GM19238 (cell line): ENCODE measurements at regions not wholly inside any gene's neighbourhood (a gene's known extent, or its start where the extent isn't known, plus 50 kb on each side); places are given as distances from the start of the nearest gene placed in this dataset.
"Not testable (repeated sequence)": the region's sequence is repeated elsewhere in the genome, so short reads cannot be mapped to it uniquely, and the experiment has no call there.

Source experiments
- DNase-seq: peaks from one replicate; pipeline ENCODE4 v3.0.0; 2011; ENCODE audit warnings: low spot score; ENCODE audit not compliant: insufficient read length

DNA sequence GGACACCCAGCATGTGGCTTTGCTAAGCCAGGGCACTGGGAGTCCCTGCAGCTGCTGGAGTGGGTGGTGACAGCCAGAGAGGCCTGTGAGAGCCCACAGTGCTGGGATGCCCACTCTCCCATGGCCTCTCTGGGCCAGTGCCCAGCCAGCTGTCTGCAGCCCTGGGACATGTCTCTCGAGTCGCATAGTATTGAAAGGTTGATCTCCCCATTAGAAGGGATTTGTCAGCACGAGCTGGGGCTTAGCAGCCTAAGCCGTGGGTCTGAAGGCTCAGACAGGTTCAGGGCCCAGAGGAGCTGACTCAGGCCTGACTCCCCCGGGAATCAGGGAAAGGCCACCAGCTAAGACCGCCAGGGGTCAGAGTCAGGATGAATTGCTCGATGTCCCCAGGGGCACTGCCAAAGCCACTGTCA, 53.5 kb downstream of the FOXD2 start:
- DNase-seq = no peak

DNA sequence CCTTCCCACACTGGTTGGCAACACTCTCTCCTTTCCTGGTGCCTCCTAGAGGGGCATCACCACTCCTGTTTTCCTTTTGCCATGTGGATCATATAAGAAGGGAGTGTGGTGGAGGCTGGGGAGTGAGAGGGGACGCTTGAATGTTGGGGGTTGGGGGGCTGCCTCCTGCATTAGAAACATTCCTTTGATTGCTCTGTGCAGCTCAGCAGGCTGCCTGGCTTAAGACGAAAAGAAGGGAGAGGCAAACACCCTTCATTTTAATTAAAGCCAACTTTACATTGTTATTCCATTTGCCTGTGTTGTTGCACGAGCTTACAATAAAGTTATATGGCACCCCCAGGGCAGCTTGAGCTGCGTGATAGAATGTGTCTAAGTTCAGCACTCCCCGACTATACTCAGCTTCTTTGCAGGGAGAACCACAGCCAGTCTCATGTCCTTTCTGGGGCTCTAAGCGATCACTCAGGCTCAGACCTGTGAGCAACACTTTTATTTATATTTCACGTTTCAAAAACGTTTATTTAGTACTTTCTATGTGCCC, 57.4 kb downstream of the FOXD2 start:
- no peak for DNase-seq

DNA sequence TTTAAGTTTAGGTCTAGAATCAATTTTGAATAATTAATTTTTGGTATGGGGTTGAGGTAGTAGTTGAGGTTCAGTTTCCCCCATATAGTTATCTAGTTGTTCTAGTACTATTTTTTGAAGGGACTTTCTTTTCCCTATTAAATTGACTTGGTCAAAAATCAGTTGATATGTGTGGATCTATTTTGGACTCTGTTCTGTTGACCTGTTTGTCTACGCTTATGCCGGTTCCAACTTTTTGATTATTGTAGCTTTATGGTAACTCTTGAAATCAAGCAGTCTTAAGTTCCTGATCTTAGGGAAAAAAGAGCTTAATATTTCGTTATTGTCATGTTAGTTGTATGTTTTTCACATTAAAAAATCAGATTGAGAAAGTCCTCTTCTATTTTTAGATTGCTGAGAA, 60.7 kb downstream of the FOXD2 start:
- no peak for DNase-seq

DNA sequence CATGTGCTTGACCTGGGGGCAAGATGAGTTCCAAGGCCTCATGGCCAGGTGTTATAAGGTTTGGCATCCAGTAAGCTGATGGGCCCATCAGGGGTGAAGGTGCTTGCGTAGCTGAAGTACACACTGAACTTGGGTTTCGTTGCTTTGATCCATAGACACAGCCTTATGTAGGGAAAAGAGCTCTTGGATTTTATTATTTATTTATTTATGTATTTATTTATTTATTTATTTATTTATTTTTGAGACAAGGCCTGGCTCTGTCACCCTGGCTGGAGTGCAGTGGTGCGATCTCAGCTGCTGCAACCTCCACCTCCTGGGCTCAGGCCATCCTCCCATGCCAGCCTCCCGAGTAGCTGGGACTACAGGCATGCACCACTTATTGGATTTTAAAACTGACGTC, 63.2 kb downstream of the FOXD2 start:
- DNase-seq = no peak

DNA sequence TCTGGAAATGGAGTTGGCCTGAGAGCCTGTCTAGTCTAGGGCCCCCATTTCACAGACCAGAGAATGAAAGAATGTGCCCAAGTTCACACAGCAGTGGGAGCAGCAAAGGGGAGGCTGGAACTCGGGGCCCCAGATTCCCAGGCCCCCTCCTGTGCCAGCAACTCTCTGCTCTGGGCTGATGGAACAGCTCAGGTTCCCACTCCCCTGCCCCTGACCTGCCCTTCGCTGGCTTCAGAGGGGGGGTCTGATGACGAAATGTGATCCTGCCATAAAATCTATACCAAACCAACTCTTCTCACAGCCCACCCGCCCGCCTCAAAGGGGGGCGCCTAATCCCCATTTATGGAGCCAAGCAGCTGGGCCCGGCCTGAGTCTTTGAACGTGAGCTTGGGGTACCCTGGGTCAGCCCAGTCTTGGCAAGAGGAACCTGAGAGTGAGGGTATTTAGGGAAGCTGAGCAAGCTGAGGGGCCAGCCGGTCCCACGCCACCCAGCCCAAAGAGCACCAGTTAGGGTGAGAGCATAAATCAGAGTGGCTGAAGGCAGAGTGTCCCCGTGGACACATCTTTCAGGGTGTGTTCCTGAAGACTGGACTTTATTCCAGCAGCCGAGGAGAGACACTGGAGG, 65.0 kb downstream of the FOXD2 start:
- DNase-seq = no peak

DNA sequence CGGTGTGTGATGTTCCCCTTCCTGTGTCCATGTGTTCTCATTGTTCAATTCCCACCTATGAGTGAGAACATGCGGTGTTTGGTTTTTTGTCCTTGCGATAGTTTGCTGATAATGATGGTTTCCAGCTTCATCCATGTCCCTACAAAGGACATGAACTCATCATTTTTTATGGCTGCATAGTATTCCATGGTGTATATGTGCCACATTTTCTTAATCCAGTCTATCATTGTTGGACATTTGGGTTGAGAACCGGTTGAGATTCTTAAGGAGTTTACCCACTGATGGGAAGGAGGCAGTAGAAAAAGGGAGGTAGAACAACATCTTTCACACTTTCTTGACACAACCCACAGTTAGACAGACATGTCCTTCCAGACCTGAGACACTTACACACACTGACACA, 67.0 kb downstream of the FOXD2 start:
- not testable (repeated sequence) for DNase-seq

DNA sequence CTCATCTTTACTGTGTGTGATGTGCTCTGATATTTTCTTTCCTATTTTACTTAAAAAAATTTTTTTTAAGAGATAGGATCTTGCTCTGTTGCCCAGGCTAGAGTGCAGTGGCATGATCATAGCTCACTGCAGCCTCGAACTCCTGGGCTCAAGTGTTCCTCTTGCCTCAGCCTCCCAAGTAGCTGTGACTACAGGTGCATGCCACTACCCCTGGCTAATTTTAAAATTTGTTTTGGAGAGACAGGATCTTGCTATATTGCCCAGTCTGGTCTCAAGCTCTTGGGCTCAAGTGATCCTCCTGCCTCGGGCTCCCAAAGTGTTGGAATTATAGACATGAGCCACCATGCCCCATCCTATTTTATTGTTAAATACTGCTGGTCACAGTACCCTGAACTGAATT, 67.4 kb downstream of the FOXD2 start:
- DNase-seq = no peak

DNA sequence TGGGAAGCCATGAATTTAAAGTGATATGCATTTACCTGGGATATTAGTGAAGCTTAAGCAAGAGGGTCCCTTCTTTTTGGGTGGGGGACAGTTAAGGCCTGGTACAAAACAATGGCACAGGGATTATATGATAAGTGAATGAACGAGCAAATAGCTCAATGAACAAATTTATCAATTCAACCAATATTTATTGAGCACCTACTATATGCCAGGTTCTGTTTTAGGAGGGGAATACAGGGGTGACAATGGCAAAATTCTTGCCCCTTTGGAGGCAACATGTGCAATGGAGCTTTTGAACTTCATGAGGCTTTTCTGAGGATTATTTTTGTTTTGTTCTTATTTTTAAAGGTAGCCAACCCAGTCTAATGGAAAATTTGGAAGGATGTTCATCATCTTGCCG, 68.2 kb downstream of the FOXD2 start:
- DNase-seq = no peak

DNA sequence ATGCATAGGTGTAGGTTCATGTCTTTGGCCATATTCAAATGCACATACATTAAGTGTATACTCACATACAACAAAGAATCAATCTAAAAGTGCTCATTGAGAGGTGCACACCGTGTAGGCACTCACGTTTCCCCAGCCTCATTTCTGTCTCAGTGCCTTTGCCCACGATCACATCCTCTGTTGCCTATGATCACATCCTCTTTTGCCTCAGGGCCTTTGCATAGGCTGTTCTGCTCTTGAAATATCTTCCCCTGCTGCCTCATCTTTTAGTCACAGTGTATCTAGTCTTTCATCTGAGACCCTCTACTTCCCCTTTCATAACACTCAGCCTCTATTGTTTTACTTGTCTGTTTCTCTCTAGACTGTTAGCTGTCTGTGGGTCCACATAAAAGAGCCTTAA, 69.3 kb downstream of the FOXD2 start:
- no peak for DNase-seq

DNA sequence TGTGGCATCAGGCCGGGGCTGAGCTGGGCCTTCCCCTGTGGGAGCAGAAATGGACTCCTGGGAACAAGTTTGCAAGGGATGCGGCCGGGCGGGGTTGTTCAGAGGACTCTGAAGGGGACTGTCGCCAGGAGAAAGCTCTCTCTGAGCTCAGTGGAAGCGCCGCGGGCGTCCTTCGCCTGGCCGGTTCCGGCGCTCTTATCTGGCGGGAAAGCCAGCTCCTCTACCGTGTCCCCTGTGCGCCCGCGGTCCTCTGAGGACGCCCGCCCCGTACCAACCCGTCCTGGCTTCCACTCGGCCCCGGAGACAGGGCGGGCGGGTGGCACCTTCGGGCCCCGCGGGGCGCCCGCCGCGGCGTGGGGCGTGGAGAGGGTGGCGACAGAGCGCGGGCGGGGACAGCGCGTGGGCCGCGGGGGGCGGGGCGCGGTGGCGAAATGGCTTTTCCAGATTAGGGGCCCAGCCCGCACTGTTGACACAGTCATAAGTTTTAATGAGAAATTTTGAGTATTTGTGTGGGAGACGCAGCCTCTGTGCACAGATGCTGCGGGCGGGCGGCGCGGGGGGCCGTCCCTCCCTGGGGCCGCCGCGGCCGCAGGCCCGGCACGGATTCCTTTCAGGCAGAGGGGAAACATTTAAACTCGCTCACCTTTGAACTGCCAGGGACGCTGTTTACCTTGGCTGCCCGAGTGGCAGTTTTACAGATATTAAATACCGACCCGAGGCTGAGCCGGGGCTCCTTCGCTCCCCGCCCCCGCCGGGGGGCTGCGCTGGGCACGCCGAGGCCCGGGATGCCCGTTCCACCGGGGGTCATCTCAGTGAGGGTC, 70.2 kb downstream of the FOXD2 start:
- no peak for DNase-seq

DNA sequence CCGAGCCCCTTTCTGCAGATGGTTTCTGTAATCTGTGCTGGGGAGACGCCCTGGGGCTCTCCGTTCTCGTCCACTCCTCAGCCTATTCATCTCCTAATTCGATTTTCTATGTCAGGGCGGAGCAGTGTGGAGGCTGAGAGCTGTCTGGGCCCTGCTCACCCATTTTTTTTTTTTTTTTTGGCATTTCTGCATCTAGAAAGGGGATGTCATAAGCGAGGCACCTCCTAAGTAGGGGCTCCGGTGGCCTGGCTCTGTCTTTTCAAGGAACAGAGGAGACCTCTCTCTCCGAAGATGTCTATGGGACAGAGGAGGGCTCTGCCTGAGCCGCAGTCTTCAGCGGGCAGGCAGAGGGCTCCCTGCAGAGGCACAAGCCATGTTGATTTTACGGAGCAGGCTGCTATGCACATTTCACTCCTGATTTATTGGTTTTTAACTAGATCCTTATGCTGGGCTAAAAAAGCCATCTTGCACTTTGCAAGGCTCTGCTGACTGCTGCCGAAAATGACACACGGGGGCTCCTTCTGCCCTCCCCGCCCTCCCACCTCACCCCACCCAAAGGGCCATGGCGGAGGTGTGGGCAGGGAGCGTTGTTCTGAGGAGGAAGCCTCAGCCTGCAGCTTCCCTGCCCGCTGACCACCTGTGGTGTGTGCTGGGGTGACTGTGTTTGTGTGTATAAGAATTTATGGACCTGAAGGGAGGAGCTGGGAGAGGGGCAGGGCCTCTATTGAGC, 71.0 kb downstream of the FOXD2 start:
- no peak for DNase-seq

DNA sequence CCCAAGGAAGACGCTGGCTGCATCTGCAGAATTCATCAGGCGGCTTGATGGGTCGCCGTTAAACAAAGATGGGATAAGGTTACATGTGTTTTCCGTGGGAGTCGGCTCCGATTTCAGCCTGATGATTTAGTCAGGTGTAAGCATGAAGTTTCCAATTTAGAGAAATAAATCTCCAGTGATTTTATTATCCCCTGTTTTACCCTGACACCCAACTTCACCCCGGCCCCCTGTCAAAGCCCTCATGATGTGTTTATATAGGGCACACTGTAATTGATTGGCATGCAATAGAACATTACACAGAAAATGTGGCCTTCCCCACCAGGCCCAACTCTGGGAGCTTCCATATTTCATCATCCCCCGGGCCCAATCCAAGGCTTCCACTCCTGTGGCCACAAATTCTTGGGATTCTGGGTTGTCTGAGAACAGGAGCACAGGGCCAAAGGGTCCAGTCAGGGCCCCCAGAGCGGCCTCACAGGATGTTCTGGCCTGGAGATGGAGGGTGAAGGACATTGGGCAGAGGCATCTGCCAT, 72.5 kb downstream of the FOXD2 start:
- DNase-seq = no peak

DNA sequence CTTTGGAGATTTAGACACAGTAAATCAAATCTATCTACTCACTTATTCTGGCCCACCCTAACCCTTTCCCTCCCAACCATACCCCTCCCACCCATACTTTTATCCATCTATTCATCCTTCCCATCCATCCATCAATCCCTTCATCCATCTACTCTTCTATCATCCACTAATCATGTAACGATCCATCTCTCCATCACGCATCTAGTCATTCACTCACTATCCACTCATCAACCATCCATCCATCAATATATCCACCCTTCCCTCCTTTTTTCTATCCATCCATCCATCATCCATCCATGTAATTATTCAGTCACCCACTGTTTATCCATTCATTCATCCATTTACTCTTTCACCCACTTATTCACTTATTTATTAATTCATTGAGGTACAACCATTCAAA, 74.0 kb downstream of the FOXD2 start:
- no peak for DNase-seq

DNA sequence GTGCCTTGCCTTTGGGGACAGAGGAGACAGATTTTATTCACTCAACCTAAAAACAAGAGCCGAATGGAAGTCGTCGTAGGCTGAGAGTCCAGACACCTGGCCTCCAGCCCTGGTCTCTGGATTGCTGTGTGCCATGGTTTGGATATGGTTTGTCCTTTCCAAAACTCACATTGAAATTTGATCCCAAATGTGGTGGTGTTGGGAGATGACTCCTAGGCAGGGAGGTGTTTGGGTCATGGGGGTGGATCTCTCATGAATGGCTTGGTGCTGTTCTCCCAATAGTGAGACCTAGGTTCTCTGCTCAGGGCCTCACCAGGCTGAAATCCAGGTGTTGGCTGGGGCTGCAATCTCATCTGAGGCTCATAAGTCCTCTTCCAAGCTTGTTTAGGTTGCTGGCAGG, 75.5 kb downstream of the FOXD2 start:
- DNase-seq = no peak

DNA sequence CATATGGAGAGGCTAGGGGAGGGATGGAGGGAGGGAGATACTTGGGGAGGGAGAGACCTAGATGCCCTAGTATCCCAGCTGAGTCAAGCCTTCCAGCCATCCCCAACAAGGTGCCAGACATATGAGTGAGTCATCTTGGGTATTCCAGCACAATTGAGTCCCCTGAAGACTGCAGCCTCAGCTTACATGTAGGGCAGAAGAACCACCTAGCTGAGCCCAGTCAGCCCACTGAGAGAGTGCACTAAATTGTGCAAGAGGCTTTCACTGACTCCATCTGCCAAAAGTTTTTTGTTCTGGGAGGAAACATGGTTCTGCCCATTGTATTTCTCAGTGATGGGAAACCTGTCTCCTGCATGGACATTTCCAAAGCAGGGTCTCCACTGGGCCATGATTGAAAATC, 76.4 kb downstream of the FOXD2 start:
- no peak for DNase-seq

DNA sequence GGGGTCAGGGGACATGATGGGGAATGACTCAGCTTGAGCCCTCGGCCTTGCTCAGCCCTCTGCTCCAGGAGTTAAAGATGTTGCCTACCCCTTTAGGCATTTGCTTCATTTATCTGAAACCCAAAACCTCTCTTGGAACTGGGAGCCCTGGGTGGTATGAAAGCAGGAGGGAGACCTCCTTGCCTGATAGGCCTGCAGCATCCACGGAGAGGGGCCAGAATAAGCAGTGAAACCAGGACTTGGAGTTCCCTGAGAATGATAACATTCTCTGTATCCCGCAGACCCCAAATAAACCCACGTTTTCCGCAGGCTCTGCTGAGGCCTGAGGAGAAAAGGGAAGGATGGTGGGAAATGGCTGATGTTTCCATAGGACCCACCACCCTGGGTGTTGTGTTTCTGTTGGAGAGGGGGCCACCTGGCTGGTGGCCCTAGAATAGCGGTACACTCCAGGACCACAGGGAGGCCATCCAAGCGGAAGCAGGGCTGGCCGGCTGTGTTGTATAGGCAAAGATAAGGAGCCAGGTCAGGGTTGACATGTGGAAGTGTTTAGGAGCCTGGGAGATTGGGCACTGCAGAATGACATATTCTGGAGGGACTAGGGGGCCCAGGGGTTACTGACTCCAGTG, 77.4 kb downstream of the FOXD2 start:
- DNase-seq = no peak

DNA sequence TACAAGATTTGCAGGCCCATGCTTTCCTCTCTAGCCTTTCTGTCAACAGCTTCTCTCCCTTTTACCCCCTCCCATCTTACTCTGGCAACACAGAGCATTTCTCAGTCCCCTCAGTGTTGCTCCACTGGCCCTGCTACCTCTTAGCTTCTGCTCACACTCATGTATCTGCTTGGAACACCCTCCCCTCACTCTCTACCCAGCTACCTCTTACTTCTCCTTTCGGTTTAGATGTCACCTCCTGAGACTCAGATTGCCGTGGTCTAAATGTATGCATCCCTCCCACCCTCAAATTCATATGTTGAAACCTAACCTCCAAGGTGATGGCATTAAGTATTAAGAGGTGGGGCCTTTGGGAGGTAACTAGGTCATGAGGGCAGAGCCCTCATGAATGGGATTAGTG, 80.1 kb downstream of the FOXD2 start:
- no peak for DNase-seq

DNA sequence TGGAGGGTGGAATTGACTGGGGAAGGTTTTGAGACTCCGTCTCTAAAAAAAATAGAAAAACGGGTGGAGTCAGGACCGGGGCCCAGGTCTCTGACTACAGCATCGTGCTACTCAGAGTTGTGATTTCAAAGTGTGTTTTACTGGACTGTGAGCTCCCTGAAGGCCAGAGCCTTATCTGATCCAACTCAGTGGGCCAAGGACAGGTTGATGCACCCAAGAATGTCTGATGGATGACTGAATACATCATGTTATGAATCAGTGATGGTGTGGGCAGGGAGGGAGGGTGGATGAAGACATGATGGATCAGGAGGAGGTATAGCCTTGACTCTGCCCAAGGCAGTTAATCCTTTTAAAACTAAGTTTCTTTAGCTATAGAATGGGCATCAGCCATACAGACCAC, 81.6 kb downstream of the FOXD2 start:
- DNase-seq = no peak

DNA sequence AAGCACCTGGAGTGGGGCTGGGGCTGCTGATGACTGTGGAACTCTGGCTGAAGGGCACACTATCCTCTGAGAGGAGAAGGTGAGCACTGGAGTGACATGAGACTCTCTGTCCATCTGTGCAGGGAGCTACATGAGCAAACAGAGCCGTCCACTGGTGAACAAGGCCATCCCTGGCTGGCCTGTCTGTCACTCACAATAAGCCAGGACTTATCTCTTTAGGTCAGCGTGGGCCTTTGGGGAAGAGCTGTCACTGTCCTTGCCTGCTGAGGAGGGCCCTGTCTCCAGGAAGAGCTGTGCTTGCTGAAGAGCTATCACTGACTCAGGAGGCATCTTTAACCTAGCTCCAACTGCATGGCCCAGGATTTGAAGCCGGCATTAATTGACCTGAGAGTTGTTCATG, 82.1 kb downstream of the FOXD2 start:
- DNase-seq = no peak

DNA sequence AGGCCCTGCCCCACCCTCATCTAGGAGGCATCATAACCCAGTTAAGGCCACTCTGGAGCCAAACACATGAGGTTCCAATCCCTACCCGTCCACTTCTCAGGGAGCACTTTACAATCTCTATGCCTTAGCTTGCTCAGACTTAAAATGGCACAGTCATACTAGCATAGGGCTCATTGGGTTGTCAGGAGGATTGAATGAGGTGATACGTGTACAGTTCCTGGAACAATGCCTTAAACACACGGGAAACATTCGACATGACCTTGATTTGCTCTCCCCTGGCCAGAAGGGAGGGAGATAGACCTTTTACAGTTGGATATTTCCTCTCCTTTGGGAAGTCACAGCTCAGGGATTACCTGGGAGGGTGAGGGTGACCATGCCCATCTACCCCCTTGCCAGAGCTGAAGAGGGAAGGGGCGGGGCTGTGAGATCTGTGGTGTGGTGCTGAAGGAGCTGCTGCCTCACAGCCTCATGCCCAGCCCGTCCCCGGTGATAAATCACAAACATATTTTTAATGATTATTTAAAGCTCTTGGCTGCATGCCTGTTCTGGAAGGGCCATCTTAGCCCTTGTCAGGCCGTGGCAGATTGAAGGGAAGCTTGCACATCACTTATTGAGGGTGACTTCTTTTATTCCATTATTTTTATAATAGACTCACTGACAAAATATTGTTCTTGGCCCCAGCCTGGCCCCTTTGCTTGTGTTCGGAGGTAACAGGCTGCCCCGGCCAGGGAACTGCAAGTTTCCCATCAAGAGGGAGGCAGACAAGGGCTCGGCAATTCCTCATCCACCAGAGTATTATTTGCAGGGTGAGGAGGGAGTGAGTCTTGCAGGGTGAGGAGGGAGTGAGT, 83.4 kb downstream of the FOXD2 start:
- no peak for DNase-seq
